ENCODE measurements at regions not wholly inside any gene's neighbourhood (a gene's known extent, or its start where the extent isn't known, plus 50 kb on each side); places are given as distances from the start of the nearest gene placed in this dataset.
A peak's percentile ranks its signal among the peaks of the same experiment; 100 is the strongest.

DNA sequence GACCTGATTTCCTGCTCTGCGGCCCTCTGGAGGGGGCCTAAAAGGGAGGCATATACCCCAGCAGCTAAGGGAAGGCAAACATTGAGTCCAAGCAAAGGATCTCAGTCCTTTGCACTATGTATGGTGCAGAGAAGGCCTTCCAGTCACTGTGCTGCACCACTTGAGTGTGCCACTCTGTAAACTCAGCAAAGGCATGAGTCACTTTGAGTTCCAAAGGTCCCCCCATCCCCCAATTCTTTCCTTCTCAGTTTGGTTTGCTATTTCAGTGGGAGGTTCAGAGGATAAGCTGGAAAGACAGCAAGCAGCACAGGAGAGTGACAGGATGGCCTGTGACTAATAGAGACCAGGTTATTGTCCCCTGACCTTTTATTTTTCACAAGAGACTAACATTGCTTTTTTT is 131.3 kb downstream of the FHDC1 start:
- WGBS (ENCODE audit: missing lambda C conversion rate): 9% methylated on average over 1 of the region's 1 CpG
- no peak overlapping the region for H3K4me3 ChIP-seq
- ChIA-PET POLR2A (no interaction called here), CTCF (interaction anchor here (0.9 kb wide), 1 partner anchor 61 kb away, joined by 3 read pairs; no protein-coding TSS in a partner anchor)
- FAIRE-seq (no peak), ATAC-seq (peak; percentile 87 to 91), DNase-seq (ENCODE audit: low read depth in 1 of 2, low spot score in 1 of 2) (peak in 1 of 2 experiments; percentile 59)
- H3K27ac ChIP-seq: peak overlapping the region; percentile 59 to 62
- peak overlapping the region; percentile 61 for H3K4me2 ChIP-seq
- H3K4me1 ChIP-seq: peaks cover 17% of the 10 kb centered on the region
- TF ChIP-seq KDM1A (IDR thresholded peaks at IDR 0.05; ENCODE audit: low read depth): no peak
- no peak for TF ChIP-seq FOSL2 (IDR thresholded peaks at IDR 0.05)
- peak; percentile 48; the same call in 1 of the 2 replicates for TF ChIP-seq FOSL2 (CRISPR knock-in tag; IDR thresholded peaks at IDR 0.05)
- TF ChIP-seq KDM5A (IDR thresholded peaks at IDR 0.05): no peak
- TF ChIP-seq, protein P1, sequence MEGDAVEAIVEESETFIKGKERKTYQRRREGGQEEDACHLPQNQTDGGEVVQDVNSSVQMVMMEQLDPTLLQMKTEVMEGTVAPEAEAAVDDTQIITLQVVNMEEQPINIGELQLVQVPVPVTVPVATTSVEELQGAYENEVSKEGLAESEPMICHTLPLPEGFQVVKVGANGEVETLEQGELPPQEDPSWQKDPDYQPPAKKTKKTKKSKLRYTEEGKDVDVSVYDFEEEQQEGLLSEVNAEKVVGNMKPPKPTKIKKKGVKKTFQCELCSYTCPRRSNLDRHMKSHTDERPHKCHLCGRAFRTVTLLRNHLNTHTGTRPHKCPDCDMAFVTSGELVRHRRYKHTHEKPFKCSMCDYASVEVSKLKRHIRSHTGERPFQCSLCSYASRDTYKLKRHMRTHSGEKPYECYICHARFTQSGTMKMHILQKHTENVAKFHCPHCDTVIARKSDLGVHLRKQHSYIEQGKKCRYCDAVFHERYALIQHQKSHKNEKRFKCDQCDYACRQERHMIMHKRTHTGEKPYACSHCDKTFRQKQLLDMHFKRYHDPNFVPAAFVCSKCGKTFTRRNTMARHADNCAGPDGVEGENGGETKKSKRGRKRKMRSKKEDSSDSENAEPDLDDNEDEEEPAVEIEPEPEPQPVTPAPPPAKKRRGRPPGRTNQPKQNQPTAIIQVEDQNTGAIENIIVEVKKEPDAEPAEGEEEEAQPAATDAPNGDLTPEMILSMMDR (IDR thresholded peaks at IDR 0.05): no peak
- TF ChIP-seq, protein P2, sequence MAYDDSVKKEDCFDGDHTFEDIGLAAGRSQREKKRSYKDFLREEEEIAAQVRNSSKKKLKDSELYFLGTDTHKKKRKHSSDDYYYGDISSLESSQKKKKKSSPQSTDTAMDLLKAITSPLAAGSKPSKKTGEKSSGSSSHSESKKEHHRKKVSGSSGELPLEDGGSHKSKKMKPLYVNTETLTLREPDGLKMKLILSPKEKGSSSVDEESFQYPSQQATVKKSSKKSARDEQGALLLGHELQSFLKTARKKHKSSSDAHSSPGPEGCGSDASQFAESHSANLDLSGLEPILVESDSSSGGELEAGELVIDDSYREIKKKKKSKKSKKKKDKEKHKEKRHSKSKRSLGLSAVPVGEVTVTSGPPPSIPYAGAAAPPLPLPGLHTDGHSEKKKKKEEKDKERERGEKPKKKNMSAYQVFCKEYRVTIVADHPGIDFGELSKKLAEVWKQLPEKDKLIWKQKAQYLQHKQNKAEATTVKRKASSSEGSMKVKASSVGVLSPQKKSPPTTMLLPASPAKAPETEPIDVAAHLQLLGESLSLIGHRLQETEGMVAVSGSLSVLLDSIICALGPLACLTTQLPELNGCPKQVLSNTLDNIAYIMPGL (CRISPR knock-in tag; IDR thresholded peaks at IDR 0.05; ENCODE audit: borderline replicate concordance): no peak
- H3K9me3 ChIP-seq: no peaks in the 10 kb centered on the region

DNA sequence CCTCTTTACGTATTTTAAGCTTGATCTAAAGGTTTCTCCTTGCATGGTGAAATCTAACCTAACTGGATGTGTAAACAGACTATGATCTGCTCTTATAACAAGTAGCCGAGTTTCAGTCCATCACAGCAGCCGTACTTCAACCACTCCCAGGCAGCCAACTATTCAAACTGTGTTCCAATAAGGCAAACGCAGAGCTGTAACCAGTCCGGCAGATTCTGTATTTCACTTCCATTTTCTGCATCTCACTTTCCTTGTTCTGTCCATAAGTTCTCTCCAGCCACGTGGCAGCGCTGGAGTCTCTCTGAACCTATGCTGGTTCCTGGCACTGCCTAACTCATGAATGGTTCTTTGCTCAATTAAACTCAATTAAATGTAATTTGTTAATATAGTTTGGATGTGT is 132.6 kb downstream of the FHDC1 start:
- H3K9me3 ChIP-seq: no peaks in the 10 kb centered on the region
- WGBS (ENCODE audit: missing lambda C conversion rate): 75% methylated on average over 7 of the region's 7 CpGs
- H3K27ac ChIP-seq: 0 out of 6 replicates have a peak overlapping the region, but pooled peaks of 1 of the 2 experiments have one; percentile 24
- peak overlapping the region; percentile 61; the same call in 2 of the 3 replicates for H3K4me2 ChIP-seq
- FAIRE-seq (no peak), DNase-seq (ENCODE audit: low read depth in 1 of 2, low spot score in 1 of 2) (no peak), ATAC-seq (no peak)
- TF ChIP-seq HOXB5 (CRISPR knock-in tag; IDR thresholded peaks at IDR 0.05): no peak
- no peak for TF ChIP-seq HDAC2 (IDR thresholded peaks at IDR 0.05)
- no peak for TF ChIP-seq KDM1A (IDR thresholded peaks at IDR 0.05; ENCODE audit: low read depth)
- TF ChIP-seq, protein P3, sequence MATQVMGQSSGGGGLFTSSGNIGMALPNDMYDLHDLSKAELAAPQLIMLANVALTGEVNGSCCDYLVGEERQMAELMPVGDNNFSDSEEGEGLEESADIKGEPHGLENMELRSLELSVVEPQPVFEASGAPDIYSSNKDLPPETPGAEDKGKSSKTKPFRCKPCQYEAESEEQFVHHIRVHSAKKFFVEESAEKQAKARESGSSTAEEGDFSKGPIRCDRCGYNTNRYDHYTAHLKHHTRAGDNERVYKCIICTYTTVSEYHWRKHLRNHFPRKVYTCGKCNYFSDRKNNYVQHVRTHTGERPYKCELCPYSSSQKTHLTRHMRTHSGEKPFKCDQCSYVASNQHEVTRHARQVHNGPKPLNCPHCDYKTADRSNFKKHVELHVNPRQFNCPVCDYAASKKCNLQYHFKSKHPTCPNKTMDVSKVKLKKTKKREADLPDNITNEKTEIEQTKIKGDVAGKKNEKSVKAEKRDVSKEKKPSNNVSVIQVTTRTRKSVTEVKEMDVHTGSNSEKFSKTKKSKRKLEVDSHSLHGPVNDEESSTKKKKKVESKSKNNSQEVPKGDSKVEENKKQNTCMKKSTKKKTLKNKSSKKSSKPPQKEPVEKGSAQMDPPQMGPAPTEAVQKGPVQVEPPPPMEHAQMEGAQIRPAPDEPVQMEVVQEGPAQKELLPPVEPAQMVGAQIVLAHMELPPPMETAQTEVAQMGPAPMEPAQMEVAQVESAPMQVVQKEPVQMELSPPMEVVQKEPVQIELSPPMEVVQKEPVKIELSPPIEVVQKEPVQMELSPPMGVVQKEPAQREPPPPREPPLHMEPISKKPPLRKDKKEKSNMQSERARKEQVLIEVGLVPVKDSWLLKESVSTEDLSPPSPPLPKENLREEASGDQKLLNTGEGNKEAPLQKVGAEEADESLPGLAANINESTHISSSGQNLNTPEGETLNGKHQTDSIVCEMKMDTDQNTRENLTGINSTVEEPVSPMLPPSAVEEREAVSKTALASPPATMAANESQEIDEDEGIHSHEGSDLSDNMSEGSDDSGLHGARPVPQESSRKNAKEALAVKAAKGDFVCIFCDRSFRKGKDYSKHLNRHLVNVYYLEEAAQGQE (IDR thresholded peaks at IDR 0.05): no peak
- no peak for TF ChIP-seq JUN (IDR thresholded peaks at IDR 0.05)
- TF ChIP-seq CBX2 (IDR thresholded peaks at IDR 0.05; ENCODE audit: borderline replicate concordance, low read depth): no peak
- no peak for TF ChIP-seq BHLHE40 (IDR thresholded peaks at IDR 0.05; ENCODE audit: low read depth, low read length)
- TF ChIP-seq NPAS2 (CRISPR knock-in tag; IDR thresholded peaks at IDR 0.05; ENCODE audit: borderline replicate concordance): no peak
- TF ChIP-seq, protein P4, sequence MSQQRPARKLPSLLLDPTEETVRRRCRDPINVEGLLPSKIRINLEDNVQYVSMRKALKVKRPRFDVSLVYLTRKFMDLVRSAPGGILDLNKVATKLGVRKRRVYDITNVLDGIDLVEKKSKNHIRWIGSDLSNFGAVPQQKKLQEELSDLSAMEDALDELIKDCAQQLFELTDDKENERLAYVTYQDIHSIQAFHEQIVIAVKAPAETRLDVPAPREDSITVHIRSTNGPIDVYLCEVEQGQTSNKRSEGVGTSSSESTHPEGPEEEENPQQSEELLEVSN (IDR thresholded peaks at IDR 0.05; ENCODE audit: borderline replicate concordance, low read depth): no peak
- TF ChIP-seq FOSL2 (IDR thresholded peaks at IDR 0.05): no peak
- no peak for TF ChIP-seq FOSL2 (CRISPR knock-in tag; IDR thresholded peaks at IDR 0.05)
- no peak for TF ChIP-seq RAD21 (conservative IDR thresholded peaks at IDR 0.05 in 1 of 2, IDR thresholded peaks at IDR 0.05 in 1 of 2)
- TF ChIP-seq CBX8 (IDR thresholded peaks at IDR 0.05): no peak
- TF ChIP-seq ZSCAN20 (CRISPR knock-in tag; IDR thresholded peaks at IDR 0.05): no peak
- no peak for TF ChIP-seq NFE2L2 (conservative IDR thresholded peaks at IDR 0.05; ENCODE audit: low read length)
- TF ChIP-seq POLR2A (IDR thresholded peaks at IDR 0.05; ENCODE audit: low read length): no peak
- TF ChIP-seq ZFP36 (IDR thresholded peaks at IDR 0.05; ENCODE audit: borderline replicate concordance, partially characterized antibody): no peak
- TF ChIP-seq GATA3 (IDR thresholded peaks at IDR 0.05; ENCODE audit: borderline replicate concordance): no peak
- CTCF ChIA-PET: interaction anchor here (1.2 kb wide), 1 partner anchor 15 kb away, joined by 3 read pairs; no protein-coding TSS in a partner anchor
- POLR2A ChIA-PET: no interaction called here
- no peak overlapping the region for H3K4me3 ChIP-seq
- peaks cover 17% of the 10 kb centered on the region for H3K4me1 ChIP-seq
